HEK293 (cell line): ENCODE measurements at regions not wholly inside any gene's neighbourhood (a gene's known extent, or its start where the extent isn't known, plus 50 kb on each side); places are given as distances from the start of the nearest gene placed in this dataset.

ENCODE experiments used
- CTCF ChIP-seq: fragments of 450-650 bp; formaldehyde crosslinking; IDR thresholded peaks from 2 replicates; pipeline ENCODE4 v1.5.1; 2016; ENCODE audit warnings: missing biosample characterization, missing genetic modification characterization
- MZF1 ChIP-seq: fragments of 450-650 bp; formaldehyde crosslinking; IDR thresholded peaks from 2 replicates; pipeline ENCODE4 v1.5.1; 2017; ENCODE audit warnings: missing biosample characterization, missing genetic modification characterization, borderline replicate concordance
- SP7 ChIP-seq: fragments of 450-650 bp; formaldehyde crosslinking; IDR thresholded peaks from 2 replicates; pipeline ENCODE4 v1.5.1; 2016; ENCODE audit warnings: missing biosample characterization, missing genetic modification characterization
- ZNF169 ChIP-seq: fragments of 450-650 bp; formaldehyde crosslinking; IDR thresholded peaks from 2 replicates; pipeline ENCODE4 v1.5.1; 2016; ENCODE audit warnings: missing biosample characterization, missing genetic modification characterization
- ZNF48 ChIP-seq: fragments of 450-650 bp; formaldehyde crosslinking; IDR thresholded peaks from 2 replicates; pipeline ENCODE4 v1.5.1; 2016; ENCODE audit warnings: missing biosample characterization, missing genetic modification characterization
- ZSCAN5A ChIP-seq: fragments of 450-650 bp; formaldehyde crosslinking; IDR thresholded peaks from 2 replicates; pipeline ENCODE4 v1.5.1; 2016; ENCODE audit warnings: missing biosample characterization, missing genetic modification characterization

GRCh38 chr15:94793207-94793606, 561.8 kb downstream of the MCTP2 start:
- TF ChIP-seq CTCF (tag by site-specific recombination) (no peak), ZSCAN5A (no peak), ZNF169 (tag by site-specific recombination) (no peak), ZNF48 (no peak), SP7 (tag by site-specific recombination) (no peak), MZF1 (tag by site-specific recombination) (no peak)
